NCI-H774 (cell line): ENCODE measurements at regions not wholly inside any gene's neighbourhood (a gene's known extent, or its start where the extent isn't known, plus 50 kb on each side); places are given as distances from the start of the nearest gene placed in this dataset.

Experiments
- DNase-seq: peaks from one replicate; lab custom pipeline; 2025; lab: John Stamatoyannopoulos, UW

- no peak for DNase-seq
These were observed 1697.2 kb upstream of the PCDH20 start for GRCh38 chr13:63112799-63113395.

DNA sequence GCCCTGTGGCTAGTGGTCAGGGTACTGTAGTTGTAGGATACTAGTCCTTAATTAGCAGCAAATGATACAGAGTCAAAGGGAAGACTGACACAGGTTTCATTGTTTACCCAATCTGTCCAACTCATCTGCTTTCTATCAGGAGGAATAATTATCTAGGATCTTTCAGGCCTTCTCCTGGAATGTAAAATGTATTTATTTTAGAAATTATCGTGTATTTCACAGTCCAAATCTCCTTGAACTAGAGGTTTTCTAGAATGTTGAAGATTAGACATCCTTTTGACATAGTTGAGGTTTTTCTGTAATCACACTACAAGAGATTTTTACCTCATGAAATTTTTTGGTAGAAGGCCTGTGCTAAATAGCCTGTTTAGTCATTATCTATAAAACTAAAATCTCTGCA, 1694.8 kb upstream of the PCDH20 start:
- no peak for DNase-seq

DNA sequence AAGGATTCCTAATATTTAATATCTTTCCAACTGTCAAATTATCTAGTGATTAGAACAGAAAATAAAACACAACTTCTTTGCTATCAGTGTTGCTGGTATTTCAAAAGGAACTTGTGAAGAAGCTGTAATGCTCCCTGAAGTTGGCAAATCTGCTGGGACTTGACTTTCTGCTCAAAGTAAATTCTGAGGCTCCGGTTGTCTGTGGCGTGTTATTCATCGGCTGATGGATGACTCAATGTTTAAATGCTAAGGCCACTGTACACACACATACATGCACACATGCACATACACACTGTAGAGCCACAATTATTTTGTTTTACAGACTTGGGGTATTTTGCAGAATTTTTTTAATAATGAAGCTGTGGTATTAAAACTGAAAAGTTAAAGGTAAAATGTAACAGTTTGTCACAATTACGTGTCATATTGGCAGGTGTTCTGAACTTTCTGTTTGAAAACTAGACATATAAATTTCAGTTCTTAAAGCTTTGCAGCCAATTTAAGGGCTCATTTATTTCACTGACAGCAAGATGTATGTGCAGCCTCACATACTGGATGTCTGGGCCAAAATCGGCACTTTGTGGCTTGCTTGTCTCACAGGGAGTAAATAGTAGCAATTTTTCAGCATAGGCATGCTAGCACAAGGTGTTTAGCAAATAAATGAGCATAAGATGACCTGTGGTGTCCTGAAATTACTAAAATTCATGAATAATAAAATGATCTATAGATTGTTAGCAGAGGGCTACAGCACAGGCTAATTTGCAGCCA, 1691.7 kb upstream of the PCDH20 start:
- DNase-seq = no peak

- DNase-seq = no peak
These were observed 1679.1 kb upstream of the PCDH20 start for GRCh38 chr13:63094717-63095116.

DNA sequence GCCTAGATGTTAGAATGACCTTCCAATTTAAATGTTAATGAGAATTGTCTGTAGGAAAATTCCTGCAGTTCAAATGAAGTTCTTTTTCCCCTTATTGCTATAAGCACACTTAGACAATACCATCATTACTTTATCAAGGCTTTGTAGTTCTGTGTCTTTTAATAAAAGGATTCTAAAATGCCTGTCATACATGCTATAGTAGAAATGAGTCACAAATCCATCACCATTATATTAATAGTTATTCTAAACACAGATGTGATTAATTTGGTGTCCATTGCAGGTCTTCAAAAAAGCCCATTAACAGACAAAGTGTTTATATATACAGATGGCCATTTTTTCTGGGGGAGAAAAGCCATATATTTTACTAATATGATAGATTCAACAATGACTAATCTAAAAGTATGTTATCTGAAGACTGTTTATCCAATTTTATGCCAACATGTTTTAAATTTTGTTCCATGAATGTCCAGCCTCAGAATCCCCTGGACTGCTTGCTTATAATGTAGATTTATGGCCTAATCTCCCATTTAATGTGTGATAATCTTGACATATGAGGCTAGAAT, 1678.3 kb upstream of the PCDH20 start:
- no peak for DNase-seq

DNA sequence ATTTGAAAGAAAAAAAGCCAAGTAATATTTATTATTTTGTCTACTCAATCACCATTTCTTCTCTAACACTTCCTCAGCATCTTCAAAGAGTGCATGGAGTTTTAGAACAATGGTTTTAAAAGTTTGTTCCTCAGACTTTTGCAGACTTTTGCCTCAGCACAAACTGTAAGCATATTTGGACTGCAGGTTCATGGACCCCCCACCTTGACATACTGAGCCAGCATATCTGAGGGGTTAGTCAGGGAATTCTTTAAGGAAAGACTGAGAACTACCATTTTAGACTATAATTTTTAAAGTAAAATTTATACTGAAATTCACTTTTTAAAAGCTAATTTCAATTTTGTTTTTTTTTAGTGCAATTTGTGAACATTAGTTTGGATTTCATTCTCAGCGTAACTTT, 1676.8 kb upstream of the PCDH20 start:
- no peak for DNase-seq

- no peak for DNase-seq
These were observed 1674.9 kb upstream of the PCDH20 start for GRCh38 chr13:63090524-63090923.

DNA sequence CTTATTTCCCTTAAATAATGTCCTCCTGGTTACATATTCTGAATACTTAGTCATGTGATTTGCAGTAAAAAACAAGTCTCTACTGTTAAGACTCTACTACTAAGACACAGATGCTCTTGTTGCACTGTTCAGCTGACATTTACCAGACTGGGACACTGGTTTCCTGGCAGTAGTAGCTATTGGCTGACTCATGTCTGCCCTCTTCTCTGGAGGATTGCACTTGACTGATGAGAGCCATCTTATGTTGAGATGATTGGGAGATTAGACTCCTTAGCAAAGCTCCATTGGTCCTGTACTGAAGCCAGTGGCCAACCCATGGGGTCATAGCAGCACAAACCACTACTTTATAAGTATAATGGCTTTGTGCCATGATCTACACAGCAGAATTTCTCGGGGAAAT, 1672.6 kb upstream of the PCDH20 start:
- no peak for DNase-seq

DNA sequence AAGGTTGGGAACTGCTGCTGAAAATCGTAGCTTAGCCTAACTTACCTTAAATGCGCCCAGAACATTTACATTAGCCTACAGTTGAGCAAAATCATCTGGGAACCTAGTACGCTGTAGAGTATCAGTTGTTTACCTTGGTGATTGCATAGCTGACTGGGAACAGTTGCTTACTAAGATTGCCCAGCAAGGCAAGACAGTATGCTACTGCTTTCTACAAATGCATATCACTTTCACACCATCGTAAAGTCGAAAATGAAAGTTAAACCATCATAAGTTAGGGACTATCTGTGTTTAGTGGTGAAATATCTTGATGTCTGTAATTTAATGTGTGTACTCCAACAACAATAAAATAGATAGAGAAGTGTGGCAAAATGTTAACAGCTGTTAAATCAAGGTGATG, 1670.6 kb upstream of the PCDH20 start:
- no peak for DNase-seq

GRCh38 chr13:63085851-63086250, 1670.2 kb upstream of the PCDH20 start:
- DNase-seq = no peak

DNA sequence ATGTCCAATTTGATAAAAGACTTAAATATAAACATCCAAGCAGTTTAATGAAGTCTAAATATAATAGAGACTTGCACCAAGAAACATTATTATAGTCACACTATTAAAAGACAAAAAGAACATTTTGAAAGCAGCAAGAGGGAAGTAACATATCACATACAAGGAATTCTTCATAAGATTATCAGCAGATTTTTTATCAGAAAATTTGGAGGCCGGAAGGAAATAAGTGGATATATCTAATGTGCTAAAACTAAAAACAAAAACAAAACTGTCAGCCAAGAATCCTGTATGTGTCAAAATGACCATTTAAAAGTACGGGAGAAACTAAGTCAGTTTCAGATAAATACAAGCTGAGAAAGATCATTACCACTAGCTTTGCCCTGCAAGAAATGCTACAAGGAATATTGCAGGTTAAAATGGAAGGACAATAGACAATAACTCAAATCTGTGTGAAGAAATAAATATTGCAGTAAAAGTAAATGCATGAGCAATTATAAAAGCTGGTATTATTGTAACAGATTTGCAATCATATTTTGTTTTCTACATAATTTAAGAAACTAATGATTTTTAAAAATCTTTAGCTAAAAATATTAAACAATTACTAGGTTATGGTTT, 1665.9 kb upstream of the PCDH20 start:
- DNase-seq = no peak

GRCh38 chr13:63075126-63075525, 1659.5 kb upstream of the PCDH20 start:
- DNase-seq = no peak

DNA sequence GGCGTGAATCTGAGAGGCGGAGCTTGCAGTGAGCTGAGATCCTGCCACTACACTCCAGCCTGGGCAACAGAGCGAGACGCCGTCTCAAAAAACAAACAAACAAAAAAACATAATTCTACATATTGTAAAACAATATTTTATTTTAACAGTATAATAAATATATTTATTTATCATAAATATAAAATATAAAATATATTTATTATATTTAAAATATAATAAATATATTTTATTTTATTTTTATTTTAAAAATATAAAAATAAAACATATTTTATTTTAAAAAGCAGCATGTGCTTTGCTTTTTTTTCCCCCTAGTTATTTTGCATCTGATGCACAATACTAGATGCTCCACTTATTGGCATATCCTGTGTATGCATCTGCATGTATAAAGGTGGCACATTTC, 1634.6 kb upstream of the PCDH20 start:
- DNase-seq = no peak

DNA sequence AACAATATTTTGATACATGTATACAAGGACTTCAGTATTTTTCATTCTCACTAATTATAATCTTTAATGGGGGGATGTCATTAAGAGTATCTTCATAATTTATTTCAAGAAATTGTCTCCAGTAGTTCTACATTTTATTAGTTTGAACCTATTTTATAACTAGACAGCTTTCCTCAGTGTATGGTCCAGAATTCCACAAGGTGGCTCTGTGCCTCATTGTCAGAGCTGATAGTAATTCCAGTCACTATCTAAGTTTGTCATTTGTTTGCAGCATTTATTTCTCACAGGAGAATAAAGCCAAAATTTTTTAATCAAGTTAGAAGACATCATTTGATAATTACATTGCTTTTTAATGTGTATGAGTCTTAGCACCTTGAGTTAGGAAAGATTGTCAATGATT, 1633.0 kb upstream of the PCDH20 start:
- DNase-seq = no peak

DNA sequence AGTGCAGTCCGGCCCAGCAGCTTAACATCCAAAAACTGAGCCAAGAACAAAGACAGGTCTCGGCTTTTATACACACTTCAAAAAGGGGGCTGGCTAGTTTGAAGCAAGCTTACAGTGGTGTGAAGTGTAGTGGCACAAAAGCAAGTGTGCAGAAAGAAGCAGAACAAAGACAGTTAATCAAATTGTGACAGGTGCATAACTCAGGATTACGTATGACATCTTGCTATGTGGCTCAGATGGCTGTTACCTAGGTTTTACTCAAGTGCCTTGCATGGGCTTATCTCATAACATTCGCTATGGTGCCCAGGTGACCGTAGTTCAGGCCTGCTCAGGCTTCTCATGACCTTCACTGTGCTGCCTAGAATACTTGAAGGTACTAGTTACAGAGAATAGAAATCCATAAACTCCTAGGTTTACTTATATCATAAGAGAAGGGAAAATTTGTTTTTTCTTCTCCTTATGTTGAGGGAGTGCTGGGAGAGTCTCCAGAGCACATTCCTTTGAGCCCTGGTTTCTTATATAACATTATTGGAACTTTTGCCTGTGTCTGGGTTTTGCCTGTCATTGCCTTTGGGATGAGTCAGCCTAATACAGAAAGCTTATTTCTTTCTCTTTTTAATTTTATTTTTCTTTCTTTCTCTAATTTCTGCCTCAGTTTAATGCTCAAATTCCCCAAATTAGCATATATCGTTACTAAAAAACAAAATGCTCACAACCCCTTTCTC, 1629.1 kb upstream of the PCDH20 start:
- DNase-seq = no peak

DNA sequence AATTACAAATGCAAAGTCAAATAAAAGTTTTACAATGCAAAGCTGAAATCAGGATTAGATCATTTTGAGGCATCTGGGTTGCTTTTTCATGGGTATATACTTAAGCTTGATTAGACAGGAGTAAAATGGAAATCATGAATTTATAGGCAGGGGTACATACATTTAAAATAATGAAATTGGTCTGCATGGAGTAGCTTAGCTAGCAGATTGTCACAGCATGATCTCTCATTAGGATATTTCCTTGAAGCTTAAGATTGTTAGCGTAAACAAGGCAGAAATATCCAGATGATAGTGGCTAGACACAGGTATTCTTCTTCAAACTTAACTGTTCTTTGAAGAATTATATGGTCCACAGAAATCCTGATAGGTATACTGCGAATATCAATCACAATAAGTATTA, 1627.0 kb upstream of the PCDH20 start:
- DNase-seq = no peak

DNA sequence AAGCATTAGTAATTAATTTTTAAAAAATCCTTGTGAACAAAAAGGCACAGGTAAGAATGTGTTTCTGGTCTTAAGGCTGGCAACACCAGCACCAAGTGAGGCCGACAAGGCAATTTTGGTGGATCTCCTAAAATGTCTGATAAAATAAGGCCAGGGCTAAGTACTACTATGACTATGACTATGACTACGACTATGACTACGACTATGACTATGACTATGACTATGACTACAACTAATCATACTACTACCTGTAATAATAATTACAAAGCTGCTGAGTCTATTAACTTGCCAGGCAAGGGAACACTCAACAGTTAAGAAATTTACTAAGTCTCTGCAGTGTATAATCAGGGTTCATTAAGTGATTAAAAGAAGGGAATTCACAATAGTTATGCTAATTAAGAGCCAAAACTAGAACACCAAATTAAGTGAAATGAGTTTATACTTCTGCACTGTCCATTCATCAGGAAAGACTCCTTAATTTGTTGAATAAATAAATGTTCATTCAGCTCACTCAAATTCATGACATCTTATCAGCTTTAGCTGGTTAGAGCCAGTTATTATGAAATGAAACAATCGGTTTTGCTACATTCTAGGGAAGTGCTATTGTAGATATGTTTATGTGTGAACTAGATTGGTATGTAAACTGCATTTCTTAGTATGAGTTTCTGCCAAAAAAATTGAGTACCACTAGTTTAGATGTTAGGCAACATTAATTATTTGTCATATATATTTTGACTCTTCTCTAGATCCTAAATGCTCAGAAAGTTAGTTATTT, 1626.2 kb upstream of the PCDH20 start:
- no peak for DNase-seq

GRCh38 chr13:63026285-63026797, 1610.7 kb upstream of the PCDH20 start:
- DNase-seq = no peak

- no peak for DNase-seq
These were observed 1610.1 kb upstream of the PCDH20 start for GRCh38 chr13:63025741-63026140.

- no peak for DNase-seq
These were observed 1608.8 kb upstream of the PCDH20 start for GRCh38 chr13:63024458-63024857.

GRCh38 chr13:63011996-63012395, 1596.3 kb upstream of the PCDH20 start:
- DNase-seq = no peak
